Stimulated activated CD4-positive, alpha-beta T cell treated with anti-CD3 and anti-CD28 coated beads, TNF-alpha, amount 100 ng/mL, for 48 hours (primary cell): ENCODE measurements at regions not wholly inside any gene's neighbourhood (a gene's known extent, or its start where the extent isn't known, plus 50 kb on each side); places are given as distances from the start of the nearest gene placed in this dataset.

Source experiments
- DNase-seq, 3 donors: peaks; one replicate each; pipeline ENCODE4 v3.0.0-alpha.2; 2020; ENCODE audit warnings: low read depth in 3 of 3

GRCh38 chrX:107560980-107561379 is 67.3 kb upstream of the PRPS1 start:
- DNase-seq = no peak

DNA sequence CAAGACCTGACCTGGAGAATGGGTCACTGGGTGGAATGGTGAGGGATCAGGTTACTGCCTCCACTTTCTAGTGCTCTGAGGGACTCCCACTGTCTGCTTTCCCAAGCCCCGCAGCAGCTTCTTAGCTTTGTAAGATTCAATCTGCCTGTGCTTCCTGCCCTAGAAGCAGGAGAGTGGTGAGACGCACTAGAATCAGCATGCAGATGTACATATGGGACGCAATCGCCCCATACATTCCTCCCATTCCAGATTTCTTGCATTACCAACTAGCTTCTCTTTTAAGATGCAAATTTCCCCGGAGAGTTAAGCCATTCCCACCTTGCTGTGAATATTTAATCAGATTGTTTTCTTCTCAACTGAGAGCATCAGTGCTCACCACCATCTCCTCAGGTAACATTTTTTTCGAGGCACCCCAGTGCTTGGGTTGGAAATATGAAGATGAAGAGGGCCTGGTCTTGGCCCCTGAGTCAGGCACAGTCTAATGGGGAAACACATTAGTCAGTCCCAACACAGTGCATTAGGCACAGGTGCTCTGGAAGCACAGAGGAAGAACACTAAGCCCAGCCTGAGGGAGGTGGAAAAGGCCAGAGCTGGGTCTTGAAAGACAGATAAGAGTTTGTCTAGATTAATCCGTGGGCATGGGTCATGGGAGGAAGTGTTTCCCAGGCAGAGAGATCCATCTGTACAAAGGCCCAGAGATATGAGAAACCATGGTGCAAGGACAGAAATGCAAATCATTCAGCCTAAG is 66.7 kb upstream of the PRPS1 start:
- DNase-seq = no peak

GRCh38 chrX:107562482-107562881 is 65.8 kb upstream of the PRPS1 start:
- DNase-seq = no peak

- no peak for DNase-seq
Observed at GRCh38 chrX:107563824-107564223, 64.5 kb upstream of the PRPS1 start.

DNA sequence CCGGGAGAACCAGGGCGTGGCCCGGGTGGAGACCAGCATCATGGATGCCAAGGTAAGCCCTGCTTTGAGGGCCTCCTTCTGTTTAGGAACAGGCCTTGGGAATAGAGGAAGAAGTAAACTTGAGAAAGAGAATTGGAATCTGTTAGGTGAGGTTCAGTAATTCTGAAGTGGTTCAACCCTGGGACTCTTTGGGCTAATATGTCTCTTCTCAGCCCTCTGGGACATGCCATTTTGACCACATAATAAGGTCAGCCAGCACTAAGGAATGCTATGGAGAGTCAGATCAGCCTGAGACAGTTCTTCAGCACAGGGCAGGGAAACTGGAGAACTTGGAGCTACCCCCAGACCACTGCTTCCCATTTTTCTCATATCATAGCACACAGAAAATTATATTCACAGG is 63.3 kb upstream of the PRPS1 start:
- no peak for DNase-seq

- DNase-seq = no peak
Observed at GRCh38 chrX:107565931-107566603, 62.2 kb upstream of the PRPS1 start.

- no peak for DNase-seq
Observed at GRCh38 chrX:107566604-107567262, 61.6 kb upstream of the PRPS1 start.

GRCh38 chrX:107567370-107567769 is 60.9 kb upstream of the PRPS1 start:
- no peak for DNase-seq

GRCh38 chrX:107571296-107571998 is 56.9 kb upstream of the PRPS1 start:
- DNase-seq = no peak

DNA sequence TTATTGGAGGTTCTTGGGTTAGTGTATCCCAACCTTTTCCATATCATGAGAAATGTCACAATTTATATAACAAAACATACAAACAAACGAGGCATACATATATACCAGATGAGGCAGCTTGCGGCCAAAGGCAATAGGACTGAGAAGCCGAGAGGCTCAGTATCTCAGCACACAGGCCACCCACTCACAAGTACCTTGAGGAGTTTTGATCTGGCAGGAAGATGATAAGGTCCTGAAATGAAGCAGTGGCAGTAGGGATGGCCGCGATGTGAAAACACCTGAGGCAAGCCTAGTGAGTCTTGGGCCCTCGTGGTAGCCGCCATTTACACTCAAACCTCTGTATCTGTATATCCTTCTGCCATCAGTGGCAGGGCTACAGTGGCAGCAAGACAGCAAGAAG is 55.3 kb upstream of the PRPS1 start:
- DNase-seq = no peak

GRCh38 chrX:107574054-107574683 is 54.1 kb upstream of the PRPS1 start:
- DNase-seq = no peak

DNA sequence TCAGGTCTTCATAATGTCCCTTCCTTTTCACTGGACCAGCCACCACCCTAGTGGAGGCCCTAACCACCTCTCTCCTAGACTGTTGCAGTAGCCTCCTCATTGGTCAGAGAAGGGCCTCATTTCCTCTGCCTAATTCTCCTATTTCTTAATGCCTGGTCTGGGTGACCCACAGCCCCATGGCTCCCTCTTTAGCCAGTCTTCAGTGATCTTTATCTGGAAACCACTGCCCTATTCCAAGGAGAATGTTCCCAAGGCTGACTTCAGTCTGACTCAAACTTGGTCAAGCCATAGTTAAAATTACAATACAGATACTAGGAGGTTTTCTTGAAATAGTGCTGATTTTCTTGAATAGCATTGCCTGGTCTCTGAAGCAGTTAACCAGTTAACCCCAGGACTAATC is 53.6 kb upstream of the PRPS1 start:
- no peak for DNase-seq

- DNase-seq = no peak
Observed at GRCh38 chrX:107576392-107576791, 51.9 kb upstream of the PRPS1 start.

DNA sequence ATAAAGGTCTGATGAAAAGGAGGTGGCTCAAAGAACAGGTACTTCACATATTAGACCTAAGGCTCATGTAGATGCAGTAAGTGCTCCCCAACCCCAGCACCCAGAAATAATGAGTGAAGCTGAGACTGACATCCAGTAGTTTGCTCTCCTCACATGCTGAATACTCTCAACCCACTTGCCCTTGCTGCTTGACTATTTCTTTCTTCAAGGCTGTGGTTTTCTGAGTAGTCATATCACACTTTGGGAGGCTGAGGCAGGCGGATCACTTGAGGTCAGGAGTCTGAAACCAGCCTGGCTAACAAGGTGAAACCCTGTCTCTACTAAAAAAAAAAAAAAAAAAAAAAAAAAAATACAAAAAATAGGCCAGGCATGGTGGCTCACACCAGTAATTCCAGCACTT is 51.5 kb upstream of the PRPS1 start:
- DNase-seq = no peak

- no peak for DNase-seq
Observed at GRCh38 chrX:107577933-107578332, 50.4 kb upstream of the PRPS1 start.
